Transverse colon (tissue), 4 donors: ENCODE measurements at regions not wholly inside any gene's neighbourhood (a gene's known extent, or its start where the extent isn't known, plus 50 kb on each side); places are given as distances from the start of the nearest gene placed in this dataset.
"Not testable (repeated sequence)": the region's sequence is repeated elsewhere in the genome, so short reads cannot be mapped to it uniquely, and the experiment has no call there.

ENCODE experiments used
- DNase-seq: peaks from one replicate; pipeline ENCODE4 v3.0.0-alpha.2; 2019
- H3K27ac ChIP-seq, 4 donors: fragments of 200-600 bp; sonication (generic); 2 replicates each; pipeline ENCODE4 v1.5.1; 2016 to 2018; ENCODE audit warnings: inconsistent platforms in 4 of 4
- H3K27me3 ChIP-seq: fragments of 200-600 bp; sonication (generic); 2 replicates; pipeline ENCODE4 v1.5.1; 2017; ENCODE audit warnings: inconsistent platforms
- H3K36me3 ChIP-seq, 4 donors: fragments of 200-600 bp; sonication (generic); 2 replicates each; pipeline ENCODE4 v1.5.1; 2017 to 2019; ENCODE audit warnings: inconsistent platforms in 4 of 4
- H3K4me1 ChIP-seq, 4 donors: fragments of 200-600 bp; sonication (generic); 2 replicates each; pipeline ENCODE4 v1.5.1; 2017 to 2020; ENCODE audit warnings: inconsistent platforms in 4 of 4
- H3K4me3 ChIP-seq, 4 donors: fragments of 200-600 bp; sonication (generic); 1 replicate in 1 of 4; 2 replicates in 3 of 4; pipeline versions ENCODE4 v1.5.1 to v1.6.1; 2017 to 2019; ENCODE audit warnings: inconsistent platforms in 4 of 4
- H3K9me3 ChIP-seq, 2 donors: fragments of 200-600 bp; sonication (generic); 2 replicates each; pipeline ENCODE4 v1.5.1; 2017 to 2019; ENCODE audit warnings: inconsistent platforms in 2 of 2
- EP300 ChIP-seq: sonication (generic); formaldehyde crosslinking; IDR thresholded peaks from one replicate; pipeline ENCODE4 v1.6.1; 2017; ENCODE audit warnings: antibody characterized with exemption, low read depth
- POLR2A ChIP-seq: fragments of 450-650 bp; IDR thresholded peaks from one replicate; pipeline ENCODE4 v1.6.1; 2016; ENCODE audit warnings: antibody characterized with exemption, mild to moderate bottlenecking, moderate library complexity
- POLR2AphosphoS5 ChIP-seq, 3 donors: sonication (generic); formaldehyde crosslinking; IDR thresholded peaks; one replicate each; pipeline ENCODE4 v1.6.1; 2016; ENCODE audit warnings: antibody characterized with exemption in 3 of 3
- WGBS, 2 donors: methylation state at CpG; one replicate each; pipeline ENCODE4 v1.1.5; 2018; ENCODE audit warnings: low coverage in 1 of 2; 5-methylcytosine and 5-hydroxymethylcytosine counted together
- in situ Hi-C, 4 donors: fragments of 200-750 bp; cut with MboI; loops; one replicate each; pipeline versions ENCODE4 v1.15.0 to v1.15.1; 2017; ENCODE audit warnings: low sequenced_read_pairs in 3 of 4, low pct_ligation_motif_present in 1 of 4, low pct_unique_long_range_greater_than_20kb in 1 of 4
- intact Hi-C: fragments of 100-400 bp; cut with DNase I; formaldehyde crosslinking; loops from one replicate; pipeline ENCODE4 v1.15.1; 2023; ENCODE audit warnings: low total_unique reads
- TF ChIP-seq, protein P1 (sequence below), 5 experiments: fragments of 200-600 bp in 3 of 5; fragments of 450-650 bp in 2 of 5; sonication (generic) in 3 of 5; IDR thresholded peaks; 1 replicate in 2 of 5; 2 replicates in 3 of 5; pipeline ENCODE4 v1.5.1; 2016 to 2017; ENCODE audit warnings: antibody characterized with exemption in 5 of 5, inconsistent platforms in 3 of 5, mild to moderate bottlenecking in 2 of 5, moderate library complexity in 1 of 5

DNA sequence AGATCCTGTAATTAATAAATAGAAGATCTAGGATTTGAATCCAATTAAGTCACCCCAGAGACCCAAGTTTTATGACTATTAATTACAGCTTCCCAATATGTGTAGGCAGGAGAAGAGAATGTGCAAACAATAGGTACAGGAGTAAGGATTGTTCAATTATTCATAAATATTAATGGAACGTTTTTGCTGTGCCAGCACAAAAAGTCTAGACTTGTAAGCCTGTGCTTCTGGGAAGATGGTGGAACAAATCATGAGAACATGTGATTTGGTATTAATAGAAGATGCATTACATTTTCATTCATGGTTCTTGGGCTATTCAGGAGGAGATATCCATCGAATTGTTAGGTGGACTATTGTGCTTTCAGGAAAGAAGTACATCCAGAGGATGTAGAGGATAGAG, 1240.9 kb downstream of the STIM2 start:
- in situ Hi-C loops: no loop called here
- Histone ChIP-seq H3K4me1 (no peaks in the 10 kb centered on the region), H3K27ac (no peak overlapping the region), H3K27me3 (no peaks in the 10 kb centered on the region), H3K36me3 (no peaks in the 10 kb centered on the region), H3K9me3 (no peaks in the 10 kb centered on the region), H3K4me3 (no peak overlapping the region)
- 42 to 58% methylated on average over 2 of the region's 2 CpGs for WGBS, 2 donors
- no peak for TF ChIP-seq EP300
- TF ChIP-seq, protein P1, sequence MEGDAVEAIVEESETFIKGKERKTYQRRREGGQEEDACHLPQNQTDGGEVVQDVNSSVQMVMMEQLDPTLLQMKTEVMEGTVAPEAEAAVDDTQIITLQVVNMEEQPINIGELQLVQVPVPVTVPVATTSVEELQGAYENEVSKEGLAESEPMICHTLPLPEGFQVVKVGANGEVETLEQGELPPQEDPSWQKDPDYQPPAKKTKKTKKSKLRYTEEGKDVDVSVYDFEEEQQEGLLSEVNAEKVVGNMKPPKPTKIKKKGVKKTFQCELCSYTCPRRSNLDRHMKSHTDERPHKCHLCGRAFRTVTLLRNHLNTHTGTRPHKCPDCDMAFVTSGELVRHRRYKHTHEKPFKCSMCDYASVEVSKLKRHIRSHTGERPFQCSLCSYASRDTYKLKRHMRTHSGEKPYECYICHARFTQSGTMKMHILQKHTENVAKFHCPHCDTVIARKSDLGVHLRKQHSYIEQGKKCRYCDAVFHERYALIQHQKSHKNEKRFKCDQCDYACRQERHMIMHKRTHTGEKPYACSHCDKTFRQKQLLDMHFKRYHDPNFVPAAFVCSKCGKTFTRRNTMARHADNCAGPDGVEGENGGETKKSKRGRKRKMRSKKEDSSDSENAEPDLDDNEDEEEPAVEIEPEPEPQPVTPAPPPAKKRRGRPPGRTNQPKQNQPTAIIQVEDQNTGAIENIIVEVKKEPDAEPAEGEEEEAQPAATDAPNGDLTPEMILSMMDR (IDR thresholded peaks at IDR 0.05): no peak
- no peak for TF ChIP-seq POLR2AphosphoS5 (IDR thresholded peaks at IDR 0.05)
- TF ChIP-seq POLR2A: no peak
- intact Hi-C loops: no loop called here
- DNase-seq: no peak

DNA sequence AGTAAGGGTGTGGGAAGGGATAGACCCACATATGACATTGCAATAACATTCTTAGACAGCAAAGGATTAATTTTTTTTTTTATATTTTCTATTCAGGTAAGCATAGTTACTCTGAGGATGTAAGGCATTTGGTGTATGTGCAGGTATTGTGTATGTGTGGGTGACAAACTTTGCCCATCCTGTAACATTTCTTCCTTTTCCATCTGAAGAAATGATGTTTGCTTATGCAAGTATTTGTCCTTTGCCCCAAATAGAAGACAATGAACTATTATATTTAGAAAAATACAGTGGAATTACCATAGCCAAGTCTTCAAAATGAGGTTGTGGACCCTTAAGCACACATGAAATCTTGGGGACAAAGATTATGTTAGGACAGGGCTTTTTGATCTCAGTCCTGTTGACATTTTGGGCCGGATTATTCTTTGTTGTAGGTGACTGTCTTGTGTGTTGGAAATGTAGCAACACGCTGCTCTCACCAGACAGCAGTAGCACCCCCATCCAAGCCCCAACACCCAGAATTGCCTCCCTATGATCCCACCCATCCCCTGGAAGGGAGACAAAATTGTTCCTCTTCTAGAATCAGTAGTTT, 1244.7 kb downstream of the STIM2 start:
- no peak overlapping the region for H3K4me3 ChIP-seq
- in situ Hi-C loops (no loop called here), intact Hi-C loops (no loop called here)
- TF ChIP-seq, protein P1 (IDR thresholded peaks at IDR 0.05): no peak
- TF ChIP-seq EP300 (no peak), POLR2AphosphoS5 (IDR thresholded peaks at IDR 0.05) (no peak), POLR2A (no peak)
- no peaks in the 10 kb centered on the region for H3K4me1 ChIP-seq
- H3K36me3 ChIP-seq: no peaks in the 10 kb centered on the region
- H3K27ac ChIP-seq: no peak overlapping the region
- 60 to 83% methylated on average over 1 to 2 of the region's 2 CpGs for WGBS, 2 donors
- H3K27me3 ChIP-seq: no peaks in the 10 kb centered on the region
- H3K9me3 ChIP-seq: no peaks in the 10 kb centered on the region
- DNase-seq: no peak

DNA sequence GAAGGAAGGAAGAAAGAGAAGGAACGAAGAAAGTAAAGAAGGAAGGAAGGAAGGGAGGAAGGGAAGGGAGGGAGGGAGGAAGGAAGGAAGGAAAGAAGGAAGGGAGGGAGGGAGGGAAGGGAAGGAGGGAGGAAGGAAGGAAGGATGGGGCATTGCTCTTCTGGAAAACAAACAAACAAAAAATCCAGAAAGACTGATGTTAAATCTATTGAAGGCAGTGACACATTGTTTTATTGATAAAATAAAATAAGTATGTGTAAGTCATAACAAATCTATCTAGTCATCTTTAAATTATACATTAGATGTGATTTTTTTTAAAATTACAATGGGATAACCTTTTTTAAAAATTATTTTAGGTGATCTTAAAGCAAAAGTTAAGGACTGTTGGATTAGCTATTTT, 1245.5 kb downstream of the STIM2 start:
- no peaks in the 10 kb centered on the region for H3K9me3 ChIP-seq
- DNase-seq: no peak
- in situ Hi-C loops: no loop called here
- no peaks in the 10 kb centered on the region for H3K4me1 ChIP-seq
- H3K27me3 ChIP-seq: no peaks in the 10 kb centered on the region
- TF ChIP-seq POLR2AphosphoS5 (IDR thresholded peaks at IDR 0.05): no peak
- no peak for TF ChIP-seq POLR2A
- TF ChIP-seq, protein P1 (IDR thresholded peaks at IDR 0.05): no peak
- no peak for TF ChIP-seq EP300
- no peaks in the 10 kb centered on the region for H3K36me3 ChIP-seq
- WGBS, 2 donors: 50 to 63% methylated on average over 1 of the region's 1 CpG
- intact Hi-C loops: no loop called here
- H3K4me3 ChIP-seq: no peak overlapping the region
- no peak overlapping the region for H3K27ac ChIP-seq

DNA sequence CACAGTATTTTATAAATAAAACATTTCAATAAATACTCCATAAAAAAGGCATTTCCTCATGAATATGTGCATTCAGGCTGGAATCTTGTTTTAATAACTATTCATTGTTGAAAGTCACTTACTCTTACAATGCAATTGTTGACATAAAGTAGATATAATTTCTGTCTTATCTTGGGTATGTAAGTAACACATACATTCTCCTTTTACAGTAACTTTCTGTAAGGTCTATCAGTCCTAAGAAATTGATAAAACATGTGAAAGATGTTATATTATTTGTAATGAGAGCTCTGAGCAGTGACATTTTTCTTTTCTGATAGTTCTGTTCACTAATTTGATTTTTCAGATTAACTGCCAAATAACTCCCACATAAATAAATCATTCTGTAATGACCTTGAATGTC, 1249.2 kb downstream of the STIM2 start:
- in situ Hi-C loops (no loop called here), intact Hi-C loops (no loop called here)
- Histone ChIP-seq H3K27me3 (no peaks in the 10 kb centered on the region), H3K4me1 (no peaks in the 10 kb centered on the region), H3K9me3 (no peaks in the 10 kb centered on the region), H3K4me3 (no peak overlapping the region), H3K27ac (no peak overlapping the region), H3K36me3 (no peaks in the 10 kb centered on the region)
- DNase-seq: no peak
- TF ChIP-seq, protein P1 (IDR thresholded peaks at IDR 0.05): no peak
- TF ChIP-seq POLR2A (no peak), POLR2AphosphoS5 (IDR thresholded peaks at IDR 0.05) (no peak), EP300 (no peak)

DNA sequence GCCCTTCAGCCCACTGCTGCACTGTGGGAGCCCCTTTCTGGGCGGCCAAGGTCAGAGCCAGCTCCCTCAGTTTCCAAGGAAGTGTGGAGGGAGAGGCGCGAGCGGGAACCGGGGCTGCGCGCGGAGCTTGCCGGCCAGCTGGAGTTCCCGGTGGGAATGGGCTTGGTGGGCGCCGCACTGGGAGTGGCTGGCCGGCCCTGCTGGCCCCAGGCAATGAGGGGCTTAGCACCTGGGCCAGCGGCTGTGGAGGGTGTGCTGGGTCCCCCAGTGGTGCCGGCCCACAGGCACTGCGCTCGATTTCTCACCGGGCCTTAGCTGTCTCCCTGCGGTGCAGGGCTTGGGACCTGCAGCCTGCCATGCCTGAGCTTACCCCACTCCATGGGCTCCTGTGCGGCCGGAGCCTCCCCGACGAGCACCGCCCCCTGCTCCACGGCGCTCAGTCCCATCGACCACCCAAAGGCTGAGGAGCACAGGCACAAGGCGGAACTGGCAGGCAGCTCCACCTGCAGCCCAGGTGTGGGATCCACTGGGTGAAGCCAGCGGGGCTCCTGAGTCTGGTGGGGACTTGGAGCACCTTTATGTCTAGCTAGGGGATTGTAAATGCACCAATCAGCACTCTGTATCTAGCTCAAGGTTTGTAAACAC, 1252.2 kb downstream of the STIM2 start:
- intact Hi-C loops, in situ Hi-C loops: not testable (repeated sequence)

DNA sequence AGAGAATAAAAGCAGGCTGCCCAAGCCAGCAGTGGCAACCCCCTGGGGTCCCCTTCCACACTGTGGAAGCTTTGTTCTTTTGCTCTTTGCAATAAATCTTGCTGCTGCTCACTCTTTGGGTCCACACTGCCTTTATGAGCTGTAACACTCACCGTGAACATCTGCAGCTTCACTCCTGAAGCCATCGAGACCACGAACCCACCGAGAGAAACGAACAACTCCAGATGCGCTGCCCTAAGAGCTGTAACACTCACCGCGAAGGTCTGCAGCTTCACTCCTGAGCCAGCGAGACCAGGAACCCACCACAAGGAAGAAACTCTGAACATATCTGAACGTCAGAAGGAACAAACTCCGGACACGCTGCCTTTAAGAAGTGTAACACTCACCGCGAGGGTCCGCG, 1252.9 kb downstream of the STIM2 start:
- H3K27me3 ChIP-seq, in situ Hi-C loops, H3K4me3 ChIP-seq, intact Hi-C loops, H3K4me1 ChIP-seq, DNase-seq, H3K36me3 ChIP-seq, H3K27ac ChIP-seq, H3K9me3 ChIP-seq: not testable (repeated sequence)
- WGBS, 2 donors: 76 to 90% methylated on average over 11 to 16 of the region's 16 CpGs

More for the DNA sequence above, 1252.2 kb downstream of the STIM2 start:
- DNase-seq, H3K27ac ChIP-seq, H3K36me3 ChIP-seq, H3K9me3 ChIP-seq, H3K4me3 ChIP-seq, H3K4me1 ChIP-seq, H3K27me3 ChIP-seq: not testable (repeated sequence)
- WGBS, 2 donors: 96% methylated on average over 22 of the region's 29 CpGs; no CpG with 5 or more reads in 1 of the 2 donors

DNA sequence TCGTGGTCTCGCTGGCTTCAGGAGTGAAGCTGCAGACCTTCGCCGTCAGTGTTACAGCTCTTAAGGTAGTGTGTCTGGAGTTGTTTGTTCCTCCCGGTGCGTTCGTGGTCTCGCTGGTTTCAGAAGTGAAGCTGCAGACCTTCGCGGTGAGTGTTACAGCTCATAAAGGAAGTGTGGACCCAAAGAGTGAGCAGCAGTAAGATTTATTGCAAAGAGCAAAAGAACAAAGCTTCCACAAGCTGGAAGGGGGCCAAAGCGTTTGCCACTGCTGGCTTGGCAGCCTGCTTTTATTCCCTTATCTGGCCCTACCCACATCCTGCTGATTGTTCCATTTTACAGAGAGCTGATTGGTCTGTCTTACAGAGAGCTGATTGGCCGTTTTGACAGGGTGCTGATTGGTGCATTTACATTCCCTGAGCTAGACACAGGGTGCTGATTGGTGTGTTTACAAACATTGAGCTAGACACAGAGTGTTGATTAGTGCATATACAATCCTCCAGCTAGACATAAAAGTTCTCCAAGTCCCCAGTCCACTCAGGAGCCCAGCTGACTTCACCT, 1256.0 kb downstream of the STIM2 start:
- WGBS, 2 donors: 40 to 66% methylated on average over 2 to 12 of the region's 12 CpGs

More for the DNA sequence above, 1256.0 kb downstream of the STIM2 start:
- H3K4me1 ChIP-seq, H3K27ac ChIP-seq, in situ Hi-C loops, DNase-seq, H3K9me3 ChIP-seq, intact Hi-C loops, H3K27me3 ChIP-seq, H3K36me3 ChIP-seq, H3K4me3 ChIP-seq: not testable (repeated sequence)
